ENCODE measurements at regions not wholly inside any gene's neighbourhood (a gene's known extent, or its start where the extent isn't known, plus 50 kb on each side); places are given as distances from the start of the nearest gene placed in this dataset.

DNA sequence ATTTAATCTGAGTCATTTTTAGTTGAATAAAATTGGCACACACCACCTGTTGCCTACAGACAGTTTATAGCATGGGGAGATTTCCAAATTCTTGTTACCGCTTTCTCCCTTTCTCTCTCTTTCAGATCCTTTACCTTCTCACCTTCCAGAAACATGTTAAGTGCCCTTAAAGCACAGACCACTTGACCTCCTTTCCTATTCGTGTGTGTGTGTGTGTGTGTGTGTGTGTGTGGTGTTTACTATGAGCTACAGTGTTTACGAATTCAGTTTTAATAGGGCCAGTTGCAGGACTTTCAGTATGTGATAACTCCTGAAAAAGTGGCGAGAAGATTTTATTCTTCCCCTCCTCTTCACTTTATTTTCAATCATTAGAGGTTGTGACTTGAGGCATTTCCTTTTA is 258.1 kb downstream of the BMP2 start:
- ATAC-seq, result no peak

DNA sequence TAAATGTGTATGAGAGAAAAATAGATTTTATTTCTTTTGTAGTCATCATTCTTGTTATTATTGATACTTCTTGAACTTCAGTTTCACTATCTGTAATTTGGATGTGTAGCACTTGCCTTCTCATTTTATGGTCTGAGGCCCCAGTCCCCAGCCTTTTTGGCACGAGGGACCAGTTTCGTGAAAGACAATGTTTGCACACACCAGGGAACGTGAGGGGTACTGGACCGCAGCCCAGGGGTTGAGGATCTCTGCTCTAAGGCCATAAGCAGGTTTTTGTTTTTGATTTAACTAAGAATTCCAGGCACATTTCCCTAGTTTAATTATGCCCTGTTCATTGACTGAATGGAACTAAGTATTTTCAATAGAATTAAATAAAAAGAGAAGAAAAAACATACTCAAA is 261.5 kb downstream of the BMP2 start:
- TF ChIP-seq SNAI2 (CRISPR knock-in tag; IDR thresholded peaks at IDR 0.05) (no peak), CSDC2 (CRISPR knock-in tag; IDR thresholded peaks at IDR 0.05) (no peak), ZFP3 (CRISPR knock-in tag; IDR thresholded peaks at IDR 0.05) (no peak), RARB (CRISPR knock-in tag; IDR thresholded peaks at IDR 0.05) (no peak), ARNTL (CRISPR knock-in tag; IDR thresholded peaks at IDR 0.05; ENCODE audit: borderline replicate concordance, low read depth) (no peak), PPARA (CRISPR knock-in tag; IDR thresholded peaks at IDR 0.05; ENCODE audit: borderline replicate concordance) (no peak), ZNF565 (CRISPR knock-in tag; conservative IDR thresholded peaks at IDR 0.05; ENCODE audit: low read depth) (no peak), OSR1 (CRISPR knock-in tag; IDR thresholded peaks at IDR 0.05) (no peak), TOX (CRISPR knock-in tag; IDR thresholded peaks at IDR 0.05; ENCODE audit: borderline replicate concordance) (no peak), ZFP30 (CRISPR knock-in tag; IDR thresholded peaks at IDR 0.05) (no peak), BACH2 (CRISPR knock-in tag; IDR thresholded peaks at IDR 0.05; ENCODE audit: borderline replicate concordance) (no peak), ZNF8 (CRISPR knock-in tag; IDR thresholded peaks at IDR 0.05) (no peak), ZC3H10 (CRISPR knock-in tag; IDR thresholded peaks at IDR 0.05) (no peak), ZNF70 (CRISPR knock-in tag; IDR thresholded peaks at IDR 0.05) (no peak)
- TF ChIP-seq, protein P1, sequence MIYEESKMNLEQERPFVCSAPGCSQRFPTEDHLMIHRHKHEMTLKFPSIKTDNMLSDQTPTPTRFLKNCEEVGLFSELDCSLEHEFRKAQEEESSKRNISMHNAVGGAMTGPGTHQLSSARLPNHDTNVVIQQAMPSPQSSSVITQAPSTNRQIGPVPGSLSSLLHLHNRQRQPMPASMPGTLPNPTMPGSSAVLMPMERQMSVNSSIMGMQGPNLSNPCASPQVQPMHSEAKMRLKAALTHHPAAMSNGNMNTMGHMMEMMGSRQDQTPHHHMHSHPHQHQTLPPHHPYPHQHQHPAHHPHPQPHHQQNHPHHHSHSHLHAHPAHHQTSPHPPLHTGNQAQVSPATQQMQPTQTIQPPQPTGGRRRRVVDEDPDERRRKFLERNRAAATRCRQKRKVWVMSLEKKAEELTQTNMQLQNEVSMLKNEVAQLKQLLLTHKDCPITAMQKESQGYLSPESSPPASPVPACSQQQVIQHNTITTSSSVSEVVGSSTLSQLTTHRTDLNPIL (CRISPR knock-in tag; IDR thresholded peaks at IDR 0.05; ENCODE audit: low read depth), result no peak
- TF ChIP-seq, protein P2, sequence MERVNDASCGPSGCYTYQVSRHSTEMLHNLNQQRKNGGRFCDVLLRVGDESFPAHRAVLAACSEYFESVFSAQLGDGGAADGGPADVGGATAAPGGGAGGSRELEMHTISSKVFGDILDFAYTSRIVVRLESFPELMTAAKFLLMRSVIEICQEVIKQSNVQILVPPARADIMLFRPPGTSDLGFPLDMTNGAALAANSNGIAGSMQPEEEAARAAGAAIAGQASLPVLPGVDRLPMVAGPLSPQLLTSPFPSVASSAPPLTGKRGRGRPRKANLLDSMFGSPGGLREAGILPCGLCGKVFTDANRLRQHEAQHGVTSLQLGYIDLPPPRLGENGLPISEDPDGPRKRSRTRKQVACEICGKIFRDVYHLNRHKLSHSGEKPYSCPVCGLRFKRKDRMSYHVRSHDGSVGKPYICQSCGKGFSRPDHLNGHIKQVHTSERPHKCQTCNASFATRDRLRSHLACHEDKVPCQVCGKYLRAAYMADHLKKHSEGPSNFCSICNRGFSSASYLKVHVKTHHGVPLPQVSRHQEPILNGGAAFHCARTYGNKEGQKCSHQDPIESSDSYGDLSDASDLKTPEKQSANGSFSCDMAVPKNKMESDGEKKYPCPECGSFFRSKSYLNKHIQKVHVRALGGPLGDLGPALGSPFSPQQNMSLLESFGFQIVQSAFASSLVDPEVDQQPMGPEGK (CRISPR knock-in tag; IDR thresholded peaks at IDR 0.05; ENCODE audit: borderline replicate concordance), result no peak
- ATAC-seq, result no peak

More for the DNA sequence above, 258.1 kb downstream of the BMP2 start:
- TF ChIP-seq, protein P2 (CRISPR knock-in tag; IDR thresholded peaks at IDR 0.05; ENCODE audit: borderline replicate concordance), result no peak
- no peak for TF ChIP-seq TOX (CRISPR knock-in tag; IDR thresholded peaks at IDR 0.05; ENCODE audit: borderline replicate concordance)
- no peak for TF ChIP-seq BACH2 (CRISPR knock-in tag; IDR thresholded peaks at IDR 0.05; ENCODE audit: borderline replicate concordance)
- no peak for TF ChIP-seq ZC3H10 (CRISPR knock-in tag; IDR thresholded peaks at IDR 0.05)
- TF ChIP-seq ESRRG (CRISPR knock-in tag; IDR thresholded peaks at IDR 0.05), result no peak
- no peak for TF ChIP-seq TCF4 (CRISPR knock-in tag; IDR thresholded peaks at IDR 0.05; ENCODE audit: borderline replicate concordance)
- TF ChIP-seq ZFP30 (CRISPR knock-in tag; IDR thresholded peaks at IDR 0.05), result no peak
- no peak for TF ChIP-seq SNAI2 (CRISPR knock-in tag; IDR thresholded peaks at IDR 0.05)
- no peak for TF ChIP-seq CSDC2 (CRISPR knock-in tag; IDR thresholded peaks at IDR 0.05)
- TF ChIP-seq ZFP3 (CRISPR knock-in tag; IDR thresholded peaks at IDR 0.05), result no peak
- no peak for TF ChIP-seq GLIS3 (CRISPR knock-in tag; IDR thresholded peaks at IDR 0.05)
- TF ChIP-seq RARB (CRISPR knock-in tag; IDR thresholded peaks at IDR 0.05), result no peak

DNA sequence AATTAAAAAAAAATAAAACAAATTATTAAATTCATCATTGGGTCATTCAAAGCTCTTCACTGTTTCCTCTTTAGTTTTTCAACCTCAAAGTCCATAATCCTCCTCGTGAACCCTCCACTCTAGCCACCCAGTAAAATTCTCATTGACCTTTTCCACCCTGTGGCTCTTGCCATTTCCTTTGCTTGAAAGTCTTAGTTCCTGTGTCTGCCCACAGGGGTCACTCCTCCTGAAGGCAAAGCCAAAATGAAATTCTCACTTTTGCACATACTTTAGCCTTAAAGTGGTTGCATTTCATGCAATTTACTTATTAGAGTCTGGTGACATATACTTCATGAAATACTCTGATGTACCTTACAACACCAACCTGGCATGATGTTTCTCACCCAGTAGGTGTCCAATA is 263.7 kb downstream of the BMP2 start:
- no peak for ATAC-seq
- TF ChIP-seq, protein P3, sequence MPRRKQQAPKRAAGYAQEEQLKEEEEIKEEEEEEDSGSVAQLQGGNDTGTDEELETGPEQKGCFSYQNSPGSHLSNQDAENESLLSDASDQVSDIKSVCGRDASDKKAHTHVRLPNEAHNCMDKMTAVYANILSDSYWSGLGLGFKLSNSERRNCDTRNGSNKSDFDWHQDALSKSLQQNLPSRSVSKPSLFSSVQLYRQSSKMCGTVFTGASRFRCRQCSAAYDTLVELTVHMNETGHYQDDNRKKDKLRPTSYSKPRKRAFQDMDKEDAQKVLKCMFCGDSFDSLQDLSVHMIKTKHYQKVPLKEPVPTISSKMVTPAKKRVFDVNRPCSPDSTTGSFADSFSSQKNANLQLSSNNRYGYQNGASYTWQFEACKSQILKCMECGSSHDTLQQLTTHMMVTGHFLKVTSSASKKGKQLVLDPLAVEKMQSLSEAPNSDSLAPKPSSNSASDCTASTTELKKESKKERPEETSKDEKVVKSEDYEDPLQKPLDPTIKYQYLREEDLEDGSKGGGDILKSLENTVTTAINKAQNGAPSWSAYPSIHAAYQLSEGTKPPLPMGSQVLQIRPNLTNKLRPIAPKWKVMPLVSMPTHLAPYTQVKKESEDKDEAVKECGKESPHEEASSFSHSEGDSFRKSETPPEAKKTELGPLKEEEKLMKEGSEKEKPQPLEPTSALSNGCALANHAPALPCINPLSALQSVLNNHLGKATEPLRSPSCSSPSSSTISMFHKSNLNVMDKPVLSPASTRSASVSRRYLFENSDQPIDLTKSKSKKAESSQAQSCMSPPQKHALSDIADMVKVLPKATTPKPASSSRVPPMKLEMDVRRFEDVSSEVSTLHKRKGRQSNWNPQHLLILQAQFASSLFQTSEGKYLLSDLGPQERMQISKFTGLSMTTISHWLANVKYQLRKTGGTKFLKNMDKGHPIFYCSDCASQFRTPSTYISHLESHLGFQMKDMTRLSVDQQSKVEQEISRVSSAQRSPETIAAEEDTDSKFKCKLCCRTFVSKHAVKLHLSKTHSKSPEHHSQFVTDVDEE (CRISPR knock-in tag; IDR thresholded peaks at IDR 0.05), result no peak
- TF ChIP-seq, protein P4, sequence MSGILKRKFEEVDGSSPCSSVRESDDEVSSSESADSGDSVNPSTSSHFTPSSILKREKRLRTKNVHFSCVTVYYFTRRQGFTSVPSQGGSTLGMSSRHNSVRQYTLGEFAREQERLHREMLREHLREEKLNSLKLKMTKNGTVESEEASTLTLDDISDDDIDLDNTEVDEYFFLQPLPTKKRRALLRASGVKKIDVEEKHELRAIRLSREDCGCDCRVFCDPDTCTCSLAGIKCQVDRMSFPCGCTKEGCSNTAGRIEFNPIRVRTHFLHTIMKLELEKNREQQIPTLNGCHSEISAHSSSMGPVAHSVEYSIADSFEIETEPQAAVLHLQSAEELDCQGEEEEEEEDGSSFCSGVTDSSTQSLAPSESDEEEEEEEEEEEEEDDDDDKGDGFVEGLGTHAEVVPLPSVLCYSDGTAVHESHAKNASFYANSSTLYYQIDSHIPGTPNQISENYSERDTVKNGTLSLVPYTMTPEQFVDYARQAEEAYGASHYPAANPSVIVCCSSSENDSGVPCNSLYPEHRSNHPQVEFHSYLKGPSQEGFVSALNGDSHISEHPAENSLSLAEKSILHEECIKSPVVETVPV (CRISPR knock-in tag; IDR thresholded peaks at IDR 0.05), result no peak
- no peak for TF ChIP-seq ZNF565 (CRISPR knock-in tag; conservative IDR thresholded peaks at IDR 0.05; ENCODE audit: low read depth)
- TF ChIP-seq RARB (CRISPR knock-in tag; IDR thresholded peaks at IDR 0.05), result no peak
- TF ChIP-seq BACH2 (CRISPR knock-in tag; IDR thresholded peaks at IDR 0.05; ENCODE audit: borderline replicate concordance), result no peak
- TF ChIP-seq OSR1 (CRISPR knock-in tag; IDR thresholded peaks at IDR 0.05), result no peak
- no peak for TF ChIP-seq TCF4 (CRISPR knock-in tag; IDR thresholded peaks at IDR 0.05; ENCODE audit: borderline replicate concordance)
- TF ChIP-seq ZC3H10 (CRISPR knock-in tag; IDR thresholded peaks at IDR 0.05), result no peak
- TF ChIP-seq ESRRG (CRISPR knock-in tag; IDR thresholded peaks at IDR 0.05), result no peak
- no peak for TF ChIP-seq GLIS3 (CRISPR knock-in tag; IDR thresholded peaks at IDR 0.05)
- no peak for TF ChIP-seq ISL1 (CRISPR knock-in tag; IDR thresholded peaks at IDR 0.05)
- no peak for TF ChIP-seq PPARA (CRISPR knock-in tag; IDR thresholded peaks at IDR 0.05; ENCODE audit: borderline replicate concordance)
- no peak for TF ChIP-seq ZFP30 (CRISPR knock-in tag; IDR thresholded peaks at IDR 0.05)
- TF ChIP-seq ZFP3 (CRISPR knock-in tag; IDR thresholded peaks at IDR 0.05), result no peak
- TF ChIP-seq, protein P2 (CRISPR knock-in tag; IDR thresholded peaks at IDR 0.05; ENCODE audit: borderline replicate concordance), result no peak
- TF ChIP-seq CSDC2 (CRISPR knock-in tag; IDR thresholded peaks at IDR 0.05), result no peak
- no peak for TF ChIP-seq ZNF8 (CRISPR knock-in tag; IDR thresholded peaks at IDR 0.05)
- TF ChIP-seq ARNTL (CRISPR knock-in tag; IDR thresholded peaks at IDR 0.05; ENCODE audit: borderline replicate concordance, low read depth), result no peak

All from SK-N-SH treated with all-trans-retinoic acid at 6 μM for 48 hours (cell line).